Dedifferentiated amniotic fluid mesenchymal stem cell (primary cell): ENCODE measurements at regions not wholly inside any gene's neighbourhood (a gene's known extent, or its start where the extent isn't known, plus 50 kb on each side); places are given as distances from the start of the nearest gene placed in this dataset.

Experiments used
- DNase-seq: peaks from one replicate; pipeline ENCODE4 v3.0.0-alpha.2; 2016; ENCODE audit errors: extremely low spot score

- no peak for DNase-seq
Measured at GRCh38 chr20:23279836-23280235, 70.8 kb upstream of the NXT1 start.

- DNase-seq, result no peak
Measured at GRCh38 chr20:23278172-23278571, 72.4 kb upstream of the NXT1 start.

DNA sequence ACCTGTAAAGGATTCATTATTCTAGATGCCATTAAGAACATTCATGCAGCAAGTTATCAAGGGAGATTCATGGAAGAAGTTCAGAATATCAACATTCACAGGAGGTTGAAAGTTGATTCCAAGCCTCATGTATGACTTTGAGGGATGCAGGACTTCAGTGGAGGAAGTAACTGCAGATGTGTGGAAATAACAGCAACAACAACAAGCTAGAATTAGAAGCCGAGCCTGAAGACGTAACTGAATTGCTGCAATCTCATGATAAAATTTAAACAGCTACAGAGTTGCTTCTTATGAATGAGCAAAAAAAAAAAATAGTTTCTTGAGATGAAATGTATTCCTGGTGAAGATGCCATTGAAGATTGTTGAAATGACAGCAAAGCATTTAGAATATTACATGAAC lies 73.3 kb upstream of the NXT1 start:
- no peak for DNase-seq

GRCh38 chr20:23273776-23274175 lies 76.8 kb upstream of the NXT1 start:
- no peak for DNase-seq

GRCh38 chr20:23272176-23273029 lies 78.2 kb upstream of the NXT1 start:
- no peak for DNase-seq

- DNase-seq, result no peak
Measured at GRCh38 chr20:23270382-23270911, 80.1 kb upstream of the NXT1 start.

DNA sequence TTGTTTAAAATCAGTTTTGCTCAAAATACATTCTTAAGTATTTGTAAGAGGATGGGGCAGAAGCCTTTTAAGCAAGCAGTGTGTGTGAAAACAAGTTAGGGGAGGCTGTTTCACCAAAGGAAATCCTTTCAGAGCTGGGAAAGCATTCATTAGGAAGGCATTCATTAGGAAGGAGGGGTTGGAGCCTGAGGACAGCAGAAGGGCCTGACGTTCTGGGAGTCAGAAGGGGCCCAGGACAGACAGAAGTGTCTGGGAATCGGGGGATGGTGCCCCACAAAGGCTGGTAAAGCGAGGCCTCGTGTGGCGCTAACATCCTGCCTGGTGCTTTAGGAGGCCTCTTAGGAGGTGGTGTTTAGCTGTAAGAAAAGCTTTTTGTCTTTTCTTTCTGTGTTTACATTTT lies 80.6 kb upstream of the NXT1 start:
- no peak for DNase-seq

DNA sequence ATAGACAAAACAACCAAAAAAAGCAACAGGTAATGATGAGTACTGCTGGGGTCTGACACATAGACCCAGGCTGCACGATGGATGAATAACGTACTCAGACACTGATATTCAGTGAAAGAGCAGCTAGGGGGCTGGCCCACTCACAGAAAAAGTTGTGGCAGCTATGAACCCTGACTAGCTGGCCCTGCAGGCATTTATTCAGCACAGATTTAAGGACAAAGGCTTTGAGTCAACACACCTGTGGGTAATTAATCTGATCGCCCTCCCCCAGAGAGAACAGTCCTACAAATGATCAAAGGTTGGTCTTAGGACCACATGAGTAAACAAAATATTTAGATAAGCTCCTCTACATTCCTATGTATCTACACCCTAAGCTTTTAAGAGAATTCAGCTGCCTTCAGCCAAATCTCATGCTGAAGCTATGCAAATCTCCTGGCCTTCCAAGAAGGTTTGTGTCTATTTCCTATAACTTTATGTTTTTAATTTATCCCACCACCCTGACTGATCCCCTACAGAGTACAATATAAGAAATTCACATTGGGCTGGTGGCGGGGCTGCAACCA lies 81.7 kb upstream of the NXT1 start:
- DNase-seq, result no peak

- DNase-seq, result no peak
Measured at GRCh38 chr20:23267909-23268308, 82.7 kb upstream of the NXT1 start.

DNA sequence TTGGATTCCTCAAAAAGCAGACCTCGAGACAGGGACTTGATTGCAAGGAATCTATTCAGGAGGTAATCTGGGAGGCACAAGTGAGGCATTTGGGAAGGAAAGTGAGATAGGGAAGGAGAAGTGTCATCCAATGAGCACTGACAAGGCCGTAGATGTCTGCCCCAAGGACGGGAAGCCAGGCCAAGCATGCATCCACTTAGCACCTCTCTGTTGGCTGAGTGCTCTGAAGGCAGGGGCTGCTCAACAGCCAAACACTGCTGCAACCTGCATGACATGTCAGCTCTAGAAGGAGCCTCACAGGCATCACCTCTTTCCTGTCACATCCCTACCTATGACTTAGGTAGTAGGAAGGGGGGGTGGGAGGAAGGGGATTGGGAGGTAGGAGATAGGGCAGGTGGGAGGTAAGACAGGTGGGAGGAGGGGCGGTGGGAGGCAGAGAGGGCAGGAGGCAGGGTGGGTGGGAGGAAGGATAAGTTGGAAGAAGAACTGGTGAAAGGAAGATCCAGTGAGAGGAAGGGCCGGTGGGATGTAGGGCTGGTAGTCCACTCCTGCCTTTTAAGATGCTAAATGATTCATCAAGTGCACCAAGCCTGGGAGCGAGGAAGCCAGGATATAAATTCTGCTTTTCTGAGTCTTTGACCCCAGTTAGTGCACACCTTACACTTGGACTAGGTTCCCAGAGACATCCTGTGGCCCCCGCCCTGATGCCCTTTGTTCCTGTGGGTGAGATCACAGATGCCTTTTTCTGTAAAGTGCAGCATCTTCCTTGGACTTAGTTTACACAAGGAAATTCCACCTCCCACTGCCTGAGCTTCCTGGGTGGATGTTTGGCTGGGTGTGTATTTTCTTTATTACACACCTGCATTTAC lies 83.8 kb upstream of the NXT1 start:
- DNase-seq, result no peak

GRCh38 chr20:23265226-23265625 lies 85.4 kb upstream of the NXT1 start:
- DNase-seq, result no peak

DNA sequence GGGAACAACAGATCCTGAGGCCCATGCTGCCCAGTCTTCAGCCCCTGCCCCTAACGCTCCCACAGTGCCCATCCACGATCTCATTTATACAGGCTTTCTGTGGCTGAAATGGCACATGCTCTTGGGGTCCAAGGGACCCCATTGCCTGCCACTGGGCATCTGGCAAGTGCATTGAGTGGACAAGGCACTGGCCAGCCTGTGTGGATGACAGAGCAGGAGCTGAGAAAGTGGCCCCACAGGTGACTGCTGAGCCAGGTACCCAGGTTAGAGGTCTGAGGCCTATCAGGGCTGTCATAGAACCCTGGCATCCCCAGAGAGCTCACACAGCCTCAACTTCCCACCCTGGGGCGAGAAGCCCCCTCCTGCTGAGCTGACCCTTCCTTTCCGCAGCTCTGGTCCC lies 86.0 kb upstream of the NXT1 start:
- DNase-seq, result no peak

GRCh38 chr20:23260181-23260840 lies 90.3 kb upstream of the NXT1 start:
- DNase-seq, result no peak

DNA sequence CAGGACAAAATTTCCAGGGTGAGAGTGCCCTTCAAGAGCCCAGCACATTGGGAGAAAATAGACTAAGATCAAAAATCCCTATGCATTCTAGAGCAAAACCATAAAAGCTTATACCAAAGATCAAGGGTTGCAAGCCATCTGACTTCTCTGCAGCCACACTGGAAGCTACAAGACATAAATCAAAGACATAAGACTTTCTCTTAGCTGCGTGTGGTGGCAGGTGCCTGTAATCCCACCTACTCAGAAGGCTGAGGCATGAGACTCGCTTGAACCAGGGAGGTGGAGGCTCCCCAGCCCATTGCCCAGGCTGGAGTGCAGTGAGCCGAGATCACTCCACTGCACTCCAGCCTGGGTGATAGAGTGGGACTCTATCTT lies 91.9 kb upstream of the NXT1 start:
- DNase-seq, result no peak

DNA sequence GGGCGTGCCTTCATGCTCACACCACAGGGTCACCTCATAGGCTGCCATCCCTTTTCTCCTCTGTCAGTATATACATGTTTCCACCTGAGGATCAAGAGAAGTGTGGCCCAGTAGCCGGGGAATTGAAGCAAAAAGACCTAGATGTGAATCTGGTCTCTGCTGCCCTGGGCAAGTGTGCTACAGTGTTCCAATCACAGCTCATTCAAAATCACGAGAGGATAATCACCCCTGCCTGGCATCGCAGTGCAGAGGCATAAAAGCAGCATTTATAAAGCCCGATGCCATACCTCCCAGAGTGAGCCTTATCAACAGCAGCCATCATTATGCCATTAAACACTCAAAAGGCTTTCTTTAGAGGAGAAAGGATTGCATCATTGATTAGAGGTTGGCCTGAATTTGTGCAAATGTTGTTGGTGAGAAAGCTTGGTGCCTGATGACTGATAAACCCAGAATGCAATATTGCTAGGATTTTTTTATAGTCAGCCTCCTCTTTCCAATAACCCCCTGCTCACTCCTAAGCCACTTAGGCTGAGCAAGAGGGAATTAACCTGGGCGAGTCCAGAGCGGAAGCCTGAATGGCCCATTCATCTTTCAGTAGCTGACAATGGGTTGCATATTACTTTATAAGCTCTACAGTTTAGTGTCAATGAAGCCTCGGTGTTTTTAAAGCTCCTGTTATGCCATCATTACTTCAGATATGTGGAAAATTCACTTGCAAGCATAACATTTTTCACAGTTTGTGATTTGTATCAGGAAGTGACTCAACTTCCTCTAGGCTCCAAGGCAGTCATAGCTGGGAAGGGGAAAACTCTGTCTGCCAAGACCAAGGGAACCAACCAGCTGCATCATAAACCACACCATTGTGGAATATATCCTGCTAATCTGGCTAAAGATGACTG lies 92.5 kb upstream of the NXT1 start:
- peak; percentile 29 for DNase-seq

DNA sequence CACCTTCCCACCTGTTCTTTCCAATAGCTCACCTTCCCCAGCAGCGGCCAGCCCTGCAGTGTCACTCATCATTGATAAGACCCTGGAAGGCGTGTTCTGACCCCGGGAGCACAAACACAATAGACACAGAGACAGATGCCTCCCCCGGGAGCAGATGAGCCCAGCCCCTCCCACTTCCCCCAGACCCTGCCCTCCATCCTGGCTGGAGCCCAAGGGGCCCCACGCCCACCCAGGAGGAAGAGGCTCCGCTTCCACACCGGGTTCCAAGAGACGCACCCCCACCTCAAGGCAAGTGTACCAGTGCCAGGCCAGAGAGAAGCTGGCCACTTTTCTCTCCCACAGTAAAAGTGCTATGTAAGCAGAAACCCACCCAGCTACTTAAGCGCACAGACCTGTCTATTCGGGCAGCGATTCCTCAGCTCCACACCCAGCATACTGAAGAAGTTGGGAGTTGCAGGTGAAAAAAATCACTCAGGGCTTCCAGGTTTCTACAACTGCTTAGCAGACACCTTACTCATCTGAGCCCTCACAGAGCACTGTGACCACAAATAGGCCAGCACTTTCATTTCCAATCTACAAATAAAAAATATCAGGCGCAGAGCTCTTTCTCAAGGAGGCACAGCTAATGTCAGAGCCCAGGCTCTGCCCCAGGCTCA lies 93.4 kb upstream of the NXT1 start:
- DNase-seq, result no peak

DNA sequence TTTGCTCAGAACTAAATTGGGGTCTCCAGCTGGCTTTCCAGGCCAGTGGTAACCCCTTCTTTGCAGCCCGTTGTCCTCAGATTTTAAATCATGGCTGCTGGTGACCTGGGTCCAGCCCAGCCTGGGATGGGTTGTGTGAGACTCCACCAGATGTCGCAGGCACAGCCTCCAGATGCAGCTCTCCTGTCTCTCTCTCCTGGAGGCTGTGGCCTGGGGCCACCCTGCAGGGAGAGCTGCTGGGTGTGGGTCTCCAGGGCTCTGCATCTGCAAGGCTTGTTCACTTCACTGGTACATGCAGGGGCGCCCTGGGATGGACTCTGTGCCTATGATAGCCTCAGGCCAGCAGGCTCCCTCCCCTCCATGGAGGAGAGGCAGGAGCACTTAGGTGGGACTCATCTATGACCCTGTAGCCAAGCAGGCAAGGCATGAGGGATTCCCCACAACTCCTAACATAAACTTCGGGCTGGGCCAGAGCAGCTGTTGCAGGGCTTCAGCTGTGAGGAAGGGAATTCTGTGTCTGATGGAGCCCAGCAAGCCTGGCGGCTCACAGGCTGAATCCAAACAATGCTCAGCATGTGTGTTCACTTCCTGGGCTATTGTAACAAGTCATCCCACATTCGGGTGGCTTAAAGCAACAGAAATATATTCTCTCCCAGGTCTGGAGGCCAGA lies 94.7 kb upstream of the NXT1 start:
- no peak for DNase-seq

- DNase-seq, result no peak
Measured at GRCh38 chr20:23255106-23255505, 95.5 kb upstream of the NXT1 start.

GRCh38 chr20:23254505-23254904 lies 96.1 kb upstream of the NXT1 start:
- no peak for DNase-seq

DNA sequence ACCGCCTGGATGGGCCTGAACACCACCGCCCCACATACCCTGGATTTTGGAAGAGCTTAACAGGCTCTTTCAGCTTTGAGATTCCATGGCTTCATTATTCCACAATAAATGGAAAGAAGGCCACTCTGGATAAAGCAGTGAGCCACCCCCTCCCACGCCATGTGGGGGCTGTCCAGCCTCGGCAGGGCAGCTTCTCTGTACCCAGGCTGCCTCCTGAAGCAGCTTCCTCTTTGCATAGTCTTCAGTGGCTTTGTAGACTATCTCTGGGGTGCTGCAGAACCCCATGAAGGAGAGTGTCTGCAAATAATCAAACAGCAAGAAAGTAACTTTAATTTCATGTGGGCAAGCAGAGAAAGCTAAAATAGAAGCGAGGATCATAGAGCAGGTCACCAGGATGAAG lies 96.6 kb upstream of the NXT1 start:
- no peak for DNase-seq
